Suprapubic skin (tissue), 3 donors: ENCODE measurements at regions not wholly inside any gene's neighbourhood (a gene's known extent, or its start where the extent isn't known, plus 50 kb on each side); places are given as distances from the start of the nearest gene placed in this dataset.

Experiments used
- CTCF ChIP-seq, 2 donors: fragments of 200-600 bp in 1 of 2; fragments of 450-650 bp in 1 of 2; sonication (generic) in 1 of 2; IDR thresholded peaks; one replicate each; pipeline ENCODE4 v1.5.1; 2016 to 2019; ENCODE audit warnings: antibody characterized with exemption in 2 of 2, mild to moderate bottlenecking in 1 of 2, moderate library complexity in 1 of 2
- POLR2AphosphoS5 ChIP-seq, 3 donors: sonication (generic); formaldehyde crosslinking; IDR thresholded peaks; one replicate each; pipeline ENCODE4 v1.6.1; 2017; ENCODE audit warnings: antibody characterized with exemption in 3 of 3

- no peak for TF ChIP-seq CTCF (IDR thresholded peaks at IDR 0.05)
- no peak for TF ChIP-seq POLR2AphosphoS5 (IDR thresholded peaks at IDR 0.05)
Measured at GRCh38 chr7:131057794-131058070, 269.9 kb upstream of the MKLN1 start.
